Neural progenitor cell (in vitro differentiated cells): ENCODE measurements at regions not wholly inside any gene's neighbourhood (a gene's known extent, or its start where the extent isn't known, plus 50 kb on each side); places are given as distances from the start of the nearest gene placed in this dataset.

ENCODE experiments used
- EZH2 ChIP-seq: fragments of 200-600 bp; sonication (generic); IDR thresholded peaks from 2 replicates; pipeline ENCODE4 v1.6.1; 2017; ENCODE audit warnings: antibody characterized with exemption, mild to moderate bottlenecking, moderate library complexity
- TF ChIP-seq, protein P1 (sequence below): fragments of 200-600 bp; sonication (generic); IDR thresholded peaks from 2 replicates; pipeline ENCODE4 v1.5.1; 2017; ENCODE audit warnings: antibody characterized with exemption, mild to moderate bottlenecking

DNA sequence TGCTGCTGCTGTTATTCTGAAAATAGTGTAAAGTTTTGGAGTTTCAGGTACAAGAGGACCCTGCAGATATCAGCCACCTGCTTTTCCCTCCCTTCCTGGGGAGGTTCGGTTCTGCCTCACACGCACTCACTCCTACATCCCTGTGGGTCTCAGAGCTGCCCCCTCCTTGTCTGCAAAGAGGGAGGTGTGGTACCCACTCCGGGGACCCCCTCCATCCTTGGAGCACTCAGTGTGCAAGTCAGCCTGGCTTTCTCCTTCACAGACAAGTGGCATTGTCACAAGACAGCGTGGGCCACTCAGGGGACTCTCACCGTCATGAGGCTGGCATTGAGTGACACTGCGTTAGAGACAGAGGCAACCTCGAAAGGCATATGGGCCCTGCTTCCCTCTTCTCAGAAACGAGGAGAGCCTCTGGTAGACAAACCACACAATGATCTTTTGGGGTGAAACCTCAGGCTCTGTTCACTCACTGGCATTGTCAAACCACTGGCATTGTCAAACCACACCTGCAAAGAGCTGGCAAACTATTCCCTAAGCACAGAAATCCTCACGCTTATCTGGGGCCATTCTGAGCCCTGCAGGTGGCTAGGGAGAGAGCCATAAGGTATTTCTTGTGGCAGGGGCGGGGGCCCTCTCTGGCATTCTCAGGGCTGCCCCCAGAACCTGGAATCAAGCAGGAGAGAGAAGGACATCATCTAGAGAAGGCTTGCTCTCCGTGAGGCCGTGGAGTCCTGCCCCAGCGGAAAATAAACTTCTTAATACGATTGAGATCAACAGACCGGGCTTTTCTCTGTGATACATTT lies 285.0 kb downstream of the SHOX start:
- TF ChIP-seq, protein P1, sequence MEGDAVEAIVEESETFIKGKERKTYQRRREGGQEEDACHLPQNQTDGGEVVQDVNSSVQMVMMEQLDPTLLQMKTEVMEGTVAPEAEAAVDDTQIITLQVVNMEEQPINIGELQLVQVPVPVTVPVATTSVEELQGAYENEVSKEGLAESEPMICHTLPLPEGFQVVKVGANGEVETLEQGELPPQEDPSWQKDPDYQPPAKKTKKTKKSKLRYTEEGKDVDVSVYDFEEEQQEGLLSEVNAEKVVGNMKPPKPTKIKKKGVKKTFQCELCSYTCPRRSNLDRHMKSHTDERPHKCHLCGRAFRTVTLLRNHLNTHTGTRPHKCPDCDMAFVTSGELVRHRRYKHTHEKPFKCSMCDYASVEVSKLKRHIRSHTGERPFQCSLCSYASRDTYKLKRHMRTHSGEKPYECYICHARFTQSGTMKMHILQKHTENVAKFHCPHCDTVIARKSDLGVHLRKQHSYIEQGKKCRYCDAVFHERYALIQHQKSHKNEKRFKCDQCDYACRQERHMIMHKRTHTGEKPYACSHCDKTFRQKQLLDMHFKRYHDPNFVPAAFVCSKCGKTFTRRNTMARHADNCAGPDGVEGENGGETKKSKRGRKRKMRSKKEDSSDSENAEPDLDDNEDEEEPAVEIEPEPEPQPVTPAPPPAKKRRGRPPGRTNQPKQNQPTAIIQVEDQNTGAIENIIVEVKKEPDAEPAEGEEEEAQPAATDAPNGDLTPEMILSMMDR, result no peak
- TF ChIP-seq EZH2, result no peak
